ENCODE measurements at regions not wholly inside any gene's neighbourhood (a gene's known extent, or its start where the extent isn't known, plus 50 kb on each side); places are given as distances from the start of the nearest gene placed in this dataset.

- Histone ChIP-seq H3K4me1 (ENCODE audit: insufficient read depth, low read length, poor library complexity, severe bottlenecking) (no peaks in the 10 kb centered on the region), H3K36me3 (ENCODE audit: insufficient read depth, low read length, poor library complexity, severe bottlenecking) (no peaks in the 10 kb centered on the region), H3K27ac (ENCODE audit: low read depth, low read length, poor library complexity, severe bottlenecking) (no peak overlapping the region), H3K9me3 (ENCODE audit: low read depth, low read length, poor library complexity, severe bottlenecking) (no peaks in the 10 kb centered on the region), H3K4me3 (ENCODE audit: low read depth, low read length, poor library complexity, severe bottlenecking) (no peak overlapping the region), H3K27me3 (replicated peaks; ENCODE audit: insufficient read depth, low read depth, low read length, poor library complexity) (peaks cover 77% of the 10 kb centered on the region)
- ChIA-PET POLR2A (ENCODE audit: low non-redundant PET) (no interaction called here), CTCF (no interaction called here)
- intact Hi-C loops (cut with micrococcal nuclease; ENCODE audit: unreplicated experiment) = no loop called here
- BruUV-seq (replicated peaks) = no TSS peak
- TF ChIP-seq, protein P1, sequence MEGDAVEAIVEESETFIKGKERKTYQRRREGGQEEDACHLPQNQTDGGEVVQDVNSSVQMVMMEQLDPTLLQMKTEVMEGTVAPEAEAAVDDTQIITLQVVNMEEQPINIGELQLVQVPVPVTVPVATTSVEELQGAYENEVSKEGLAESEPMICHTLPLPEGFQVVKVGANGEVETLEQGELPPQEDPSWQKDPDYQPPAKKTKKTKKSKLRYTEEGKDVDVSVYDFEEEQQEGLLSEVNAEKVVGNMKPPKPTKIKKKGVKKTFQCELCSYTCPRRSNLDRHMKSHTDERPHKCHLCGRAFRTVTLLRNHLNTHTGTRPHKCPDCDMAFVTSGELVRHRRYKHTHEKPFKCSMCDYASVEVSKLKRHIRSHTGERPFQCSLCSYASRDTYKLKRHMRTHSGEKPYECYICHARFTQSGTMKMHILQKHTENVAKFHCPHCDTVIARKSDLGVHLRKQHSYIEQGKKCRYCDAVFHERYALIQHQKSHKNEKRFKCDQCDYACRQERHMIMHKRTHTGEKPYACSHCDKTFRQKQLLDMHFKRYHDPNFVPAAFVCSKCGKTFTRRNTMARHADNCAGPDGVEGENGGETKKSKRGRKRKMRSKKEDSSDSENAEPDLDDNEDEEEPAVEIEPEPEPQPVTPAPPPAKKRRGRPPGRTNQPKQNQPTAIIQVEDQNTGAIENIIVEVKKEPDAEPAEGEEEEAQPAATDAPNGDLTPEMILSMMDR (conservative IDR thresholded peaks at IDR 0.05; ENCODE audit: low read depth, low read length) = no peak
- no peak for TF ChIP-seq EZH2 (IDR thresholded peaks at IDR 0.05; ENCODE audit: borderline replicate concordance, low read depth, low read length, poor library complexity, severe bottlenecking)
- DNase-seq (ENCODE audit: low spot score) = no peak
Measured at GRCh38 chr12:97142737-97143410, 235.8 kb downstream of the NEDD1 start.

- Histone ChIP-seq H3K36me3 (ENCODE audit: insufficient read depth, low read length, poor library complexity, severe bottlenecking) (no peaks in the 10 kb centered on the region), H3K9me3 (ENCODE audit: low read depth, low read length, poor library complexity, severe bottlenecking) (no peaks in the 10 kb centered on the region), H3K4me1 (ENCODE audit: insufficient read depth, low read length, poor library complexity, severe bottlenecking) (no peaks in the 10 kb centered on the region), H3K27ac (ENCODE audit: low read depth, low read length, poor library complexity, severe bottlenecking) (no peak overlapping the region), H3K4me3 (ENCODE audit: low read depth, low read length, poor library complexity, severe bottlenecking) (no peak overlapping the region), H3K27me3 (replicated peaks; ENCODE audit: insufficient read depth, low read depth, low read length, poor library complexity) (peaks cover 75% of the 10 kb centered on the region)
- TF ChIP-seq, protein P1 (conservative IDR thresholded peaks at IDR 0.05; ENCODE audit: low read depth, low read length) = peak; percentile 83
- TF ChIP-seq EZH2 (IDR thresholded peaks at IDR 0.05; ENCODE audit: borderline replicate concordance, low read depth, low read length, poor library complexity, severe bottlenecking) = no peak
- ChIA-PET CTCF (interaction anchor here (1.2 kb wide), 1 partner anchor 1248 kb away, joined by 4 read pairs; no protein-coding TSS in a partner anchor), POLR2A (ENCODE audit: low non-redundant PET) (no interaction called here)
- BruUV-seq (replicated peaks) = no TSS peak
- intact Hi-C loops (cut with micrococcal nuclease; ENCODE audit: unreplicated experiment) = loop anchor here (1.0 to 2.0 kb wide), 2 partner anchors 1224 to 1248 kb away; no protein-coding TSS in a partner anchor
- DNase-seq (ENCODE audit: low spot score) = peak; percentile 64
Measured at GRCh38 chr12:97148941-97149559, 242.0 kb downstream of the NEDD1 start.

DNA sequence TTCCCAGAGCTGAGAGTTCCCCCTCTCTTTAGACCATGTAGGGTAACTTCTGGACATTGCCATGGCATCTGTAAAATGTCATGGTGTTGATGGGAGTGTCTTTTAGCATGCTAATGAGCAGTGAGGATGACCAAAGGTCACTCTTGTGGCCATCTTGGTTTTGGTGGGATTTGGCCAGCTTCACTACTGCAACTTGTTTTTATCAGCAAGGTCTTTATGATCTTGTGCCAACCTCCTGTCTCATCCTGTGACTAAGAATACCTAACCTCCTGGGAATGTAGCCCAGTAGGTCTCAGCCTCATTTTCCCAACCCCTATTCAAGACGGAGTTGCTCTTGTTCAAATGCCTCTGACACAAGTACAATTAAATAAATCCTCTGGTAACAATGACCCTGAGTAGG, 244.4 kb downstream of the NEDD1 start:
- TF ChIP-seq, protein P1 (conservative IDR thresholded peaks at IDR 0.05; ENCODE audit: low read depth, low read length) = no peak
- TF ChIP-seq EZH2 (IDR thresholded peaks at IDR 0.05; ENCODE audit: borderline replicate concordance, low read depth, low read length, poor library complexity, severe bottlenecking) = no peak
- Histone ChIP-seq H3K36me3 (ENCODE audit: insufficient read depth, low read length, poor library complexity, severe bottlenecking) (no peaks in the 10 kb centered on the region), H3K4me3 (ENCODE audit: low read depth, low read length, poor library complexity, severe bottlenecking) (no peak overlapping the region), H3K27ac (ENCODE audit: low read depth, low read length, poor library complexity, severe bottlenecking) (no peak overlapping the region), H3K27me3 (replicated peaks; ENCODE audit: insufficient read depth, low read depth, low read length, poor library complexity) (peaks cover 53% of the 10 kb centered on the region), H3K9me3 (ENCODE audit: low read depth, low read length, poor library complexity, severe bottlenecking) (no peaks in the 10 kb centered on the region), H3K4me1 (ENCODE audit: insufficient read depth, low read length, poor library complexity, severe bottlenecking) (no peaks in the 10 kb centered on the region)
- POLR2A ChIA-PET (ENCODE audit: low non-redundant PET) = no interaction called here
- CTCF ChIA-PET = no interaction called here
- intact Hi-C loops (cut with micrococcal nuclease; ENCODE audit: unreplicated experiment) = loop anchor here (5.0 kb wide), 1 partner anchor 156 kb away; no protein-coding TSS in a partner anchor
- no peak for DNase-seq (ENCODE audit: low spot score)
- BruUV-seq (replicated peaks) = no TSS peak

All from A673 (cell line).